Ishikawa (cell line): ENCODE measurements at regions not wholly inside any gene's neighbourhood (a gene's known extent, or its start where the extent isn't known, plus 50 kb on each side); places are given as distances from the start of the nearest gene placed in this dataset.

Experiments used
- CEBPB ChIP-seq: IDR thresholded peaks from 2 replicates; pipeline ENCODE4 v1.6.1; 2012
- CREB1 ChIP-seq: IDR thresholded peaks from 2 replicates; pipeline ENCODE4 v1.6.1; 2012; ENCODE audit warnings: low read depth
- EGR1 ChIP-seq: IDR thresholded peaks from 2 replicates; pipeline ENCODE4 v1.6.1; 2012
- EP300 ChIP-seq: IDR thresholded peaks from 2 replicates; pipeline ENCODE4 v1.6.1; 2012; ENCODE audit warnings: borderline replicate concordance
- FOXM1 ChIP-seq: IDR thresholded peaks from 2 replicates; pipeline ENCODE4 v1.6.1; 2012; ENCODE audit warnings: low read depth, borderline replicate concordance
- MAX ChIP-seq: IDR thresholded peaks from 2 replicates; pipeline ENCODE4 v1.6.1; 2012
- NFIC ChIP-seq: IDR thresholded peaks from 2 replicates; pipeline ENCODE4 v1.6.1; 2012
- RAD21 ChIP-seq: IDR thresholded peaks from 2 replicates; pipeline ENCODE4 v1.6.1; 2012; ENCODE audit warnings: low read depth
- REST ChIP-seq: IDR thresholded peaks from 2 replicates; pipeline ENCODE4 v1.6.1; 2012; ENCODE audit warnings: low read depth, mild to moderate bottlenecking
- TAF1 ChIP-seq: IDR thresholded peaks from 2 replicates; pipeline ENCODE4 v1.6.1; 2012; ENCODE audit warnings: low read depth, mild to moderate bottlenecking
- TCF12 ChIP-seq: IDR thresholded peaks from 2 replicates; pipeline ENCODE4 v1.6.1; 2012; ENCODE audit warnings: low read depth
- TEAD4 ChIP-seq: IDR thresholded peaks from 2 replicates; pipeline ENCODE4 v1.6.1; 2012
- USF1 ChIP-seq: IDR thresholded peaks from 2 replicates; pipeline ENCODE4 v1.6.1; 2012
- YY1 ChIP-seq: IDR thresholded peaks from 2 replicates; pipeline ENCODE4 v1.6.1; 2012; ENCODE audit warnings: low read depth
- ZBTB7A ChIP-seq: IDR thresholded peaks from 2 replicates; pipeline ENCODE4 v1.6.1; 2012; ENCODE audit warnings: low read depth

GRCh38 chr3:124131580-124131979 is 139.7 kb upstream of the ROPN1 start:
- no peak for TF ChIP-seq REST
- TF ChIP-seq CREB1: no peak
- no peak for TF ChIP-seq RAD21
- TF ChIP-seq YY1: no peak
- no peak for TF ChIP-seq MAX
- no peak for TF ChIP-seq TCF12
- no peak for TF ChIP-seq USF1
- no peak for TF ChIP-seq FOXM1
- no peak for TF ChIP-seq NFIC
- TF ChIP-seq EGR1: no peak
- TF ChIP-seq TEAD4: no peak
- no peak for TF ChIP-seq CEBPB
- TF ChIP-seq EP300: no peak
- no peak for TF ChIP-seq ZBTB7A

DNA sequence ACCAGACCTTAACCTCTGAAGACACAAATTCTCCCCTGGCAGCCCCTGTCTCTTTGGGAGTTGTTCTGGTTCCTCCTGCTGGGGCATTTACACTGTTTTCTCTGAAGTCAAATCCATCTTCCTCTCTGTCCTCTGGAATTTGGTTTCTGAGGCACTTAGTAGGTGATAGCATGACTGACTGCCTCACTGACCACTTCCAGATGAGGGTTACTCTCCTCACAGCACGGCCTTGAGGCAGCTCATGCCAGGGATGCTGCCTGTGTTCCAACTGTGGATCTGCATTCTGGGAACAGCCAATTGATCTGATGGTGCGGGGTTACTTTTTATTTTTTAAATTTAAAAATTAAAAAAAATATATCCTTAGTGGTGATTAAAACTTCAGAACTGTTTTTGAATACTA is 140.9 kb upstream of the ROPN1 start:
- TF ChIP-seq TAF1 (no peak), USF1 (no peak), EP300 (no peak), CREB1 (no peak), TEAD4 (no peak), YY1 (no peak), MAX (no peak), NFIC (no peak), FOXM1 (no peak), TCF12 (no peak), RAD21 (no peak), REST (no peak), EGR1 (no peak), CEBPB (no peak), ZBTB7A (no peak)

GRCh38 chr3:124133366-124133940 is 141.5 kb upstream of the ROPN1 start:
- TF ChIP-seq RAD21 (no peak), NFIC (no peak), ZBTB7A (no peak), TEAD4 (no peak), EP300 (no peak), YY1 (no peak), TAF1 (no peak), CEBPB (no peak), TCF12 (no peak), MAX (no peak), REST (no peak), EGR1 (no peak), CREB1 (no peak), FOXM1 (no peak), USF1 (no peak)
